ENCODE measurements at regions not wholly inside any gene's neighbourhood (a gene's known extent, or its start where the extent isn't known, plus 50 kb on each side); places are given as distances from the start of the nearest gene placed in this dataset.
"Not testable (repeated sequence)": the region's sequence is repeated elsewhere in the genome, so short reads cannot be mapped to it uniquely, and the experiment has no call there.

- no peak overlapping the region for H3K4me3 ChIP-seq (ENCODE audit: low read depth, low read length)
These were observed 81.8 kb upstream of the MAP3K1 start for GRCh38 chr5:56733580-56733979.

GRCh38 chr5:56732121-56732520 is 83.2 kb upstream of the MAP3K1 start:
- H3K4me3 ChIP-seq (ENCODE audit: low read depth, low read length): no peak overlapping the region

GRCh38 chr5:56731473-56731872 is 83.9 kb upstream of the MAP3K1 start:
- not testable (repeated sequence) for H3K4me3 ChIP-seq (ENCODE audit: low read depth, low read length)

- H3K4me3 ChIP-seq (ENCODE audit: low read depth, low read length): no peak overlapping the region
These were observed 85.9 kb upstream of the MAP3K1 start for GRCh38 chr5:56729488-56729887.

GRCh38 chr5:56725711-56726411 is 89.5 kb upstream of the MAP3K1 start:
- H3K4me3 ChIP-seq (ENCODE audit: low read depth, low read length): no peak overlapping the region

- H3K4me3 ChIP-seq (ENCODE audit: low read depth, low read length): not testable (repeated sequence)
These were observed 90.5 kb upstream of the MAP3K1 start for GRCh38 chr5:56724857-56725256.

- no peak overlapping the region for H3K4me3 ChIP-seq (ENCODE audit: low read depth, low read length)
These were observed 93.0 kb upstream of the MAP3K1 start for GRCh38 chr5:56722317-56722716.

- H3K4me3 ChIP-seq (ENCODE audit: low read depth, low read length): no peak overlapping the region
These were observed 97.9 kb upstream of the MAP3K1 start for GRCh38 chr5:56717253-56717987.

GRCh38 chr5:56715986-56716385 is 99.4 kb upstream of the MAP3K1 start:
- H3K4me3 ChIP-seq (ENCODE audit: low read depth, low read length): no peak overlapping the region

GRCh38 chr5:56712895-56713591 is 102.3 kb upstream of the MAP3K1 start:
- H3K4me3 ChIP-seq (ENCODE audit: low read depth, low read length): no peak overlapping the region

GRCh38 chr5:56710826-56711590 is 104.3 kb upstream of the MAP3K1 start:
- no peak overlapping the region for H3K4me3 ChIP-seq (ENCODE audit: low read depth, low read length)

GRCh38 chr5:56706504-56706903 is 108.8 kb upstream of the MAP3K1 start:
- no peak overlapping the region for H3K4me3 ChIP-seq (ENCODE audit: low read depth, low read length)

- H3K4me3 ChIP-seq (ENCODE audit: low read depth, low read length): no peak overlapping the region
These were observed 110.1 kb upstream of the MAP3K1 start for GRCh38 chr5:56705217-56705616.

- no peak overlapping the region for H3K4me3 ChIP-seq (ENCODE audit: low read depth, low read length)
These were observed 111.4 kb upstream of the MAP3K1 start for GRCh38 chr5:56703952-56704351.

GRCh38 chr5:56700711-56701110 is 114.6 kb upstream of the MAP3K1 start:
- no peak overlapping the region for H3K4me3 ChIP-seq (ENCODE audit: low read depth, low read length)

- H3K4me3 ChIP-seq (ENCODE audit: low read depth, low read length): no peak overlapping the region
These were observed 115.8 kb upstream of the MAP3K1 start for GRCh38 chr5:56699538-56699937.

GRCh38 chr5:56698463-56699381 is 116.6 kb upstream of the MAP3K1 start:
- no peak overlapping the region for H3K4me3 ChIP-seq (ENCODE audit: low read depth, low read length)

- no peak overlapping the region for H3K4me3 ChIP-seq (ENCODE audit: low read depth, low read length)
These were observed 118.4 kb upstream of the MAP3K1 start for GRCh38 chr5:56696900-56697299.

- no peak overlapping the region for H3K4me3 ChIP-seq (ENCODE audit: low read depth, low read length)
These were observed 122.1 kb upstream of the MAP3K1 start for GRCh38 chr5:56693220-56693579.

Measured in iPS-11a (cell line).